Kidney capillary endothelial cell (primary cell): ENCODE measurements at regions not wholly inside any gene's neighbourhood (a gene's known extent, or its start where the extent isn't known, plus 50 kb on each side); places are given as distances from the start of the nearest gene placed in this dataset.

Source experiments
- DNase-seq: peaks from one replicate; pipeline ENCODE4 v3.0.0-alpha.2; 2018; ENCODE audit warnings: low spot score

DNA sequence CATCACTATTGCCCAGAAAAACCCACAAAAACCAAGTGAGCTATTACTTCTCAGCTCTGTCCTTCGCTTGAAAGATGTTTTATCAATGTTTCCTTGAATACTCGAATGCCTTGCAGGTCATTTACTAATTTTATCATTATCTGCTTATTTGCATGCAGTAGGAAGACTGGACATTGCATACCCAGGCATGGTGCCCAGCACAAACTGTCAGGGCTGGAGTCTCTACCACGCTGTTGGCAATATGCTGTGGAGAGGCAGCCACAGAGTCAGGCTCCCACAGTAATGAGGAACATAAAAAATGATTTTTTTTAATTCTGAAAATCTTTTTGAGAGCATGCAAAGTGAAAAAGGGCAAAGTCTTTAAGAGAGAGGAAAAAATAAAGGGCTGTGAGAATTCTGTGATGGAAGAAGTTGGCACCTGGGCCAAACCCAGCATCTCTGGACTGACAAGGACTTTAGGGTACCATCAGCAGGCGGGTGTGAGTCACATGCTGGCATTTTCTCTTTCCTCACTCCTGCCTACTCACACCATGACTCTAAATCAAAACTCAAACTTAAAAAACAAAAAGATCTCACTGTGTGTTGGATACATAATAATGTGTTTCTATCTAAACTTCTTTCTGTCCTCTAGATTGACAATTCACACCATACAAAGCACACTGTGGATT is 709.8 kb upstream of the FANCL start:
- DNase-seq, result no peak

DNA sequence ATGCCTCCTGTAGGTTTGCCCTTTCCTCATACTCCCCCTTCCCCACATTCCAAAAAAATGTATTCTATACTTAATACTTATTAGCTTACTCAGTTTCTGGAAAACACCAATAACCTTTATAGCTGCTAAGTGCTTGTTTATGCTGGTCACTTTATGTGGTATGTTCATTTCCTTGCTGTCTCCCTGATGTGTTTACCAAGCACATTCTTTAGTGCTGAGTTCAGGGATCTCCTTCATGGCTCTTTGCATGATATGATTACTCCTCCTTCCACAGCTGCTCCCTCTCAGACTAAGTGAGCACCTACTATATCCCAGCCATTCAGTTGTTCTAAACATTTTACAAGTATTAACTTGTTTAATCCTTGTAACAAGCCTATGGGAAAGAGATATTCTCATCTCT is 698.3 kb upstream of the FANCL start:
- DNase-seq, result no peak

DNA sequence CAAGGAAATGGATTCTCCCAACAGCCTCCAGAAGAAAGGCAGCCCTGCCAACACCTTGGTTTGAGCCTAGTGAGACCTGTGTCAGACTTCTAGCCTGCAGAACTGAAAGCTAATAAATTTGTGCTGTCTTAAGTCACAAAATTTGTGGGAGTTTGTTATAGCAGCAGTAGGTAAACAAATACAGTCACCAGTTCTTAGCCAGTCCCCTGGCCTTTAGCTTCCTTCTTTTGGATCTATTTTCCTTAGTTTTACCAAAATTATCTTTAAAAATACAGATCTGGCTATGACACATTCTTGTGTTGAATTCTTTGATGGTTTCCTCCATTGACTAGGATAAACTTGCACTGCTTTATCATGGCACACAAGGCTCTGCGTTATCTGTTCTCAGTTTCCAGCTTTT is 697.9 kb upstream of the FANCL start:
- no peak for DNase-seq

DNA sequence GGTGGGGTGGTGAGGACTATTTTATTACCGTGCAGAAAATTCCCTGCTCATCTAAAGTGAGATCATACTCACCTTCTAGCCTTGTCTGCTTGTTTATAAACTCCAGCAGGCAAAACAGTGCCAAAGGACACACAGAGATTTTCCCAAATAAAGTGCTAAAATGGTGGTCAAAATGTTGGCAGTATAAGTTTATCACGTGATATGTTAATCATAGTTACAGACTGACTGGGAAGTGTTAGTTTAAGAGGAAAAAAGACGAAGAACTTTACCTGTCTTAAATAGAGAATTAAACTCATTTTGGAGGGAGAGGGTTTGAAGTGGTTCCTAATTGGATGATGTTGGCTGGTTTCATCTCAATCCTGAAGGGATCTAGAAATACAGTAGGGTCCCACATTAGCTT is 691.7 kb upstream of the FANCL start:
- no peak for DNase-seq

DNA sequence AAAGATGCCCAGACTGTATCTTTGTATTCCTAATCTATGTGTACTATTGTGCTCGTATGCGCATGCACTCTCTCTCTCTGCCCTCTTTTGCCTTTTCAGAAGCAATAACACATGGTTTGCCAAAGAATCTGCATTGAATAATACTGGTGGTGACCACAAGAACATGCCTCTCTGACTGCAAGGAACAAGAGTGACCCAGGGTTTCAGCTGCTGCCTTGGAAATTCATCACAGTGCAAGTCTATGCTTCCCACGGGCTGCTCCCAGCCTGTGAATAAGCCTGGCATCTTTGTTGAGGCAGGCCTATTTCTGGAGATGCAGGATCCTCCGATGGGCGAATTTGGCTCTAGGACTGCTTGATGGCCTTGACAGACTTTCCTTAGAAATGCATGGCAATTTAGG is 689.4 kb upstream of the FANCL start:
- no peak for DNase-seq

DNA sequence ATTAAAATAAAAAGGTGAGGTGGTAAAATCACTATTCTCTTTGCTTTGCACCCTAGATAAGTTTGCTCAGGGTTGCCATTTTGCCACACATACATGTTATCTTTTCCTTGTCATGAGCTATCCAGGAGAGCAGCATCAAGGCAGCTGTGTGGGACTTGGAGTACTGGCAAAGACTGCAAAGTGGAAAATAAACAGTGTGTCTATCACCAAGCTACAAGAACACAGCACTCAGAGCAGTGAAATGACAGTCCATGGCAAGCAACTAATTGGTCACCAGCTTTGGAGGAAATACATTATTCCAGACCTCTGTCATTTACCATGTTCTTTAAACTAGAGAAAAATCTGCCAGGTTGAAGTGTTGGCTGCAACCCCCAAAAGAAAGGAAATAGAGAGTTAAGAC is 687.8 kb upstream of the FANCL start:
- DNase-seq, result no peak

DNA sequence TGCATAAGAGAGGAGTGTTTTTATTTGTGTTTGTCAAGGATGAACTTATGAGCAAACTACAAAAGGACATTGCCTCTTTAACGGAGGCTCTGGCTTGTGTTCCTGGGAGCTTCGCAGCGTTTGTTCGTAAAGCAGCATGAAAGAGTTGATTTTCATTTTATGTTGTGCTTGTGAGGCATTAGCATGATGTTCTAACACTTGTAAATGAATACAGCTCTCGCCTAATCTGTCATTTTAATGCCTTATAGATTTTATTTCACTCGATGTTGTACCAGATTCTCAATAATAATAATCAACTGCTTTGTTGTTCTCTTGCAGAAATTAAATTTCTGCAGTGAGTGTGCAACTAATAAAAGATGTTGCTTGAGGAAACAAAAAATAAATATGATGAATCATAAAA is 687.3 kb upstream of the FANCL start:
- no peak for DNase-seq

DNA sequence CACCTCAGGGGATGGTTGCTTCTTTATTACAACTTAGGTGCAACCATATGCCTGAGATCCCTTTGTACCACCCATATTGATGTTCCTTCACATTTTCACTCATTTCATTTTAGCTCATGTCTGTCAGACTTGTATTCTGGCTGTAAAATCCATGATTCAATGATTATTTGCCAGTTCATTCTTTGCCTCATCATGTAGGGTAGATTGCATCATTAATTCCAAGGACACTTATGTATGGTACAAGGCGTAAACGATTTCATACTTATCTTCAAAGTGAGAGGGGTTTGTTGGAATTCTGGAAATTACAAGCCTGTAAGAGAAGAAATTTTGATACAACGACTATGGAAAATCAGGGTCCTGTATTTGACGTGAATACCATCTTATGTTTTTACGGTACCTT is 685.0 kb upstream of the FANCL start:
- DNase-seq, result no peak

DNA sequence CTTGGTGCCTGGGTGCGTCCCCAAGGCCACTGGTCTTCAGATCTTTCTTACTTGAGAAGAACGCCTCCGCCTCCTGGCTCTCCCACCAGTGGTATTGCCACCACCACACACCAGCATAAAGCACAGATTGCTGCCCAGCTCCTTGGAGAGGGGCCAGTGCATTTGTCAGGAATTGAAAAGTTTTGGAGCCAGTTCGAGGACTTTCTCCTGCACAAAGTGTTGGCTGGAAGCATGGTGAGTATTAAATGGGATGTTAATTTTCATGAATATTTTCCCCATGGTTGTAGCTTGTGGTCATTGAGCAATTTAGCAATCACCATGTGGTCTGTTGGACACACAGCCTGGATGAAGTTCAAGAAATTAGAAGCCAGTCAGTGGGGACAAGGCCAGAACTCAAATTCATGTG is 684.6 kb upstream of the FANCL start:
- DNase-seq, result no peak

DNA sequence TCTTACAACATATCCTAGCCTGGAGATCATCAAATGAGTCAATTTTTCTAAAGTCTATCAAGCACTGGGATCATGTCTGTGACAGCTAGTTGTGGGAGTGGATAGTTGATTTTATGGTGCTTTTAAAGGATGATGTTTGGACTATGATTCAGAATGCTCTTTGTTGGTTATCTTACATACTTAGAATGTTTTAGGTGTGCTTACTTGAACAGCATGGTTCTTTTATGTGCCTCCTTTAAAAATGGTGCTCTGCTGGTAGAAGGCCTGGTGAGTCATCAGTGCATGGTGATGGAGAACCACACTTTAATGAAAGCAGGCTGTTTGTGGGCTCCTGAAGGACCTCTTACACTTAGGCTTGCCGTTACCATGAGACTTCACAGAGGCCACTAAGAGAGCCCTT is 682.7 kb upstream of the FANCL start:
- DNase-seq, result no peak

DNA sequence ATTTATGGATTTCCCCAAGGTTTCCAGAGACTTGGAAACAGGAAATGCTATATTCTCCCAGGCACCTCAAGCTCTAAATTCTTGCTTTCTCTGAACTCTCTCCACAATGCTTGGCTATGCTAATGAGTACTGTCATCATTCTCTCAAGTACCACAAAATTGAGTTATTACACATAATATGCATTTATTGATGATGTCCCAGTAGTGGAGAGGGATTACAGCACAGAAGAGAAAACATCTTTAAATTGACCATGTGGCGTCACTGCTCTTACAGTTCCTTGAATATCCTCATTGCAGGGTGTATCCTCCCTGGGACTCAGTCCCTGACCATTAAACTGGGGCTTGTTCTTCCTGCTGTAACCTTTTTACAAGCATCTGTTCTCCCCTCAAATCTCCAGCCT is 681.1 kb upstream of the FANCL start:
- DNase-seq, result no peak

DNA sequence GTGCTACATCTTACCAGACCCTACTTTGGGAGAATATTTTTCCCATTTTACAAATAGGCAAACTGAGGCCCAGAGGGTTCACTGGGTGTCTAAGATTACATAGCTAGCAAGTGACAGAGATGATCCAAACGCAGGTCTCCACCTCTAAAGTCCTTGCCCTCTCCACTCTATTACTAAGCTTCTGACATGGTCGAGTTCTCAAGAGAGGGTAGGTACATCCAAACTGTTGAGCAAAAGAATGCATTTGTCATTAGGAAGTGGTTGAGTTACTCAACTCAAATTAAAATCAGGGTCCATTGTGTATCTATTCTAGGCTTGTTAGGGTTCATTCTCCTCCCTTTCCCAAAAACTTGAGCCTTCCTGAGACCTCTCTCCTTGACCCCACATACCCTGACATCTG is 680.6 kb upstream of the FANCL start:
- no peak for DNase-seq

DNA sequence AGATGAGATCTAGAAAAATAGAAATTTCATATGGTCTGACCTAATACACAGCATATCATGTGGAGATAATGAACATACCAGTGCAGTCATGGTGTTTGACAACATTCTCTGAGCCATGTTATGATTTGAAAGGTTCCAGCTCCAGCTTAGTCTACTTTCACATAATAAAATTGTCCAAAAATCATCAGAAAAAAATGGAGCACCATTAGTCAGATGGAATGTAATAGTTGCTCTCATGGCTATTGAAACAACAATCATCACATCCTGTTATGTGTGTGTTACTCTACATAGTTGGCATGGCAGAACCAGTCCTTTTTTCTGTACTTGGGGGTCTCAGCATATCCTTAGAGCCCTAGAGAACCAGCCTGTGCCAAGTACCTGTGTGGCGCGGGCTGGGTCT is 678.9 kb upstream of the FANCL start:
- no peak for DNase-seq

DNA sequence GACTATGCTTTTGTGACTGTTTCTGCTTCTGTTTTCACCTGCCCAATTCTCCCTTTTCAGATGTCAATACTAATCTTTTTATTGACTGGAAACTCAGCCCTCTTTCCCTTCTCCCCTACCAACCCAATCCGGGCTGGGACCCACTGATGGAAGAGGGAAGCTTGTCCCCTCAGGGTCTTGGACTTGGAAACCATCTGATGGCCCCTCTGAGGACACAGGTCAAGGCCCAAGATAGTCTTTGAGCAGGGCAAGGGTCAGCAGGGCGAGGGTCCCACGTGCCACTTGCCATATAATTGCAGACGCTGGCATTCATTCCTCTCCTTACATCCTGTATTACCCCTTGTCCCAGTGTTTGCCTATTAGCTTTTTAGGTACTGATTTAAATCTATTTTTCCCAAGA is 678.2 kb upstream of the FANCL start:
- no peak for DNase-seq

DNA sequence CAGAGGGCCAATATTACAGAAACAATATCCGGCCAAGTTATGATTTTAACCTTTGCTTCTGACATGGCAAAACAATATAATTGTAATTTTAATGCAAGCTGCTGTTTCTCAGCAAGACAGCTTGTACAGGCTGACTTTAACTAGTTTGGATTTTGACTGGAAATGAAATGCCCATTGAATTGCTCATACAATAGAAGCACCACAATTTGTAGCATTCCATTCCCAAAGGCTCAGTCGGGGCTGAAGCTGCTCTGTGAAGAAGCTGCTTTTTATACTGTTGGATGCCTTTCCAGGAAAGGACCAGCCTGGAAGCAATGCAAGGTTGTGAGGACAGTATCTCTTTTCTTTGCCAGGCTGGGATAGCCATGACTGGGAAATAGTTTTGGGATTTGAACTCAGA is 677.0 kb upstream of the FANCL start:
- DNase-seq, result no peak

DNA sequence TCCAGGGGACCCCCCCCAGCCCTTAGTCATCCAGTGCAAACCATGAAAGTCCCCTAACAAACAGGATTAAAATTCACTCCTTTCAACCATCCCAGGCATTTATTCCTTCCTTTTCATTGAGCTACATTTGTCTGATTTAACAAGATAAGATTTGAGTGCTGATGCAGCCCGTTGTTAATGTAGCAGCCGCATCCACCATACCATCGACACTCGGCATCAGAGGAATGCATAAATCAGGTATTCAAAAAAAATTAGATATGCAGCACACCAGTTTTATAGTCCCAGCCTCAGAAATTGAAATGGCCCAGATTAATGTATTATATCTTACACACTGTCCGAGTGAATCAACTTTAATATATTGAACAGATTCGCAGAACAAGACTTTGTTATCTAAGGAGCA is 676.5 kb upstream of the FANCL start:
- DNase-seq, result no peak

DNA sequence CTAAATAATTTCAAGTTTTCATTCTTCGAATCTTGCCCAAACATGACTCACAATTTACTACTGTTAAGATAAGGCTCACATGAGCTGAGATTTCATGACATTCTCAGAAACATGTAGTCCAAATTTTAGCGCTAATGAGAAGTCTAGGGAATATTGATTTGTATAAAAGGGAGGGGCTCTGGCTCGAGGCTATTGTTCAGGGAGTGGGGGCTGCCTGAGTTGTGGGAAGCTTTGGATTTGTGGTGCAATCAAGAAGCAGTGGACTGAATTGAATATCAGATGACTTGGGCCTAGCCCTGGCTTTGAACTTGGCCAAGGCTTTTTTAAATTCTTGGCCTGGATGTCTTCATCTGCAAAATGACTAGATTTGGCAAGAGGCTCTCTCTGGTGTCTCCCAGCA is 674.9 kb upstream of the FANCL start:
- DNase-seq, result no peak

DNA sequence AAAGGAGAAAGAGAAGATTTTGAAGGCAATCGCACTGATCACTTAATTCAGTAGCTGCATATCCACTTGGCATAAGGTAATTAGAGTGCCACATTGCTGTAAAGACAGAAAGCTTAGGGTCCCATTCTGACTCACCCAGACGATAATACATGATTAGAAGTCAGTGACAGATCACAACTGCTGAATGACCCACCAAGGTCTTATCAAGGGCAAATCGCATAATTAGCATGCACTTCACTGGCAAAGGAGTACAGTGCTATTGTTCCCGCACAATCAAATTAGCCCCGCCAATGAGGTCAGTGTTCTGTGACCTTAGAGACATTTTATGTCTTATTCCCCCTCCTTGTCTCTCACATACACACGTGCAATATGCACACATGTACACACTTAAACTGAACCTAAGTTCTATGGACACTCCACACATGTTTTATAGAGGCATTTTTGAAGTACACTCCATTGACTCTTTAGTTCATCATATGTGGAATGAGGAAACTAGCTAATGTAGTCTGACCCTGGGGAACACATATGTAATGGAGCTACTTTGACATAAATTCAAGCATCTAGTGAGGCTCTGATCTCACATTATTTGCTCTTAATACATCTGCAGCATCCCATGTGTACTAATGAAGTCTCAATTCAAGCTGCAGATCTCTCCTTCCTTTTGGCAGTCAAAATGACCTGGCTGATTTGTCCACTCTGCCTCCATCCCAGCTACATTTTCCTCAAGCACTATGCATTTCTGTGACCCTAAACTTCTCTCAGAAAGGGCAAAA is 673.8 kb upstream of the FANCL start:
- no peak for DNase-seq

DNA sequence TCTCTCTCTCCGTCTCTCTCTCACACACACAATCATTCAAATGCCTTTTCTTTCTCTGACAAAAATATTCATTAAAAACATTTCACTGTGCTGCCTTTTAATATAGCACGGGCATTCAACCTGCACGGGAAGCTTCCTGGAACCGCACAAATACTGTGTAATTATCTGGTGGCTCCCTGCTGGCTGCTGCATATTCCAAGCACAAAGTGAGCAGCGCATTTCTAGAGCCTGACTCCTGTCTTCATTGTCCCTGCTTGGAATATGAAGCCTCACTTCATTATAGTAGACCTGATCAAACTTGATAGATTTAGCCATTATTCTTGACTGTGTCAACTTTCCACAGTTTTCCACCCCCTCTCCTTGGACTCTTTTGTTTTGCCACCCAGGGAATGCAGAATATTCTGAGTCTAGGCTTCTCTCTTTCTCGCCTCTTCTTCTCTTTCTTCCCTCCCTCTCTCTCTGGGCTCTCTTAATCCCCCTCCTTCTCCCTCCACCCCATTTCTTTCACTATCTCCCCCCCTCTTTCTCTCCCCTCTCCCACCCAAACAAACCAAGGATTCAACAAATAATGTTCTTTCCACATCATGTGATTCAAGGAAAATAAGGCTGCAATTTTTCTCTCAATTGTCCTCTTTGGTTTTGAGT is 672.1 kb upstream of the FANCL start:
- no peak for DNase-seq

DNA sequence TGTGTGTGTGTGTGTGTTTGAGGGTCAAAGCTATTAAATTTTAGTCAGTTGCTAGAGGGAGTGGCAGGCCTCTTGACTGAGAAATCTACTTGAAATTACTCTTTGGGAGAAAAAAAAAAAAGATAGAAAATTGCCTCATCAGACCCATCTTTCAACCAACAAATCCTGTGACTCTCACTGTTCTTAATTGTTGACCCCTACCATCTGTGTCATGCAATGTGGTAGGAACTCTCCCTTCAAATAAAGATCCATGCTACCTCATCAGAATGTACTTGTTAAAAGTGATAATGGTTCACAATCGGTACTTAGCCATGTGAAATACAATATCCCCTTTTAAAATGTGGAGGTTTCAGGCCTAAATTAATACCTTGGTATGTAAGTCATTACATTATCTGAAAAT is 670.8 kb upstream of the FANCL start:
- no peak for DNase-seq

DNA sequence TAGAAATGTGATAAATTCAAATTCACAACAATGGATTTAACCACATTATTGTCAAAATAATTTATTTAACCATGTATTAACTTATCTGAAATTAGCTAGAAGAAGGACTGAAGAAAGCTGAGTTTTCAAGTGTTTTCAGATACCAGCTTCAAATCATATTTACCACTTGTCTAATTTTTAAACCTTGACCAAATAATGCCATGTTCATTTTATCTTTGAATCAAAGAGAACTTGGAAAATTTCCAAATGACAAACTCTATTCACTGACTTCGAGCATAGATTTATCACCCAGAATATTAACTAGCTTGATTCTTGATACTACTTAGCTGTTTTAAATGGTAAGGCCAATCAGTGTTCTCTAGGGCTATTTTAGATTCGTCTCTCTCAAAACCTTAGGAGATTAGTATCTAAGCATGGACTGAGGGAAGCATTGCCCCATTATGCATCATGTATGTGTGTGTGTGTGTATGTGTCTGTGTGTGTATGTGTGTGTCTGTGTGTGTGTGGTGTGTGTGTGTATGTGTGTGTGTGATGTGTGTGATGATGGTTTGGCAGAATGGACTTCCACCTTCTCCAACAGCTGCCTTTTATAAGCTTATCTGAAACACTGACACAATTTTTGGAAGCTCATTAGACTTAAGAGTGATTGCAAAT is 667.5 kb upstream of the FANCL start:
- DNase-seq, result no peak

DNA sequence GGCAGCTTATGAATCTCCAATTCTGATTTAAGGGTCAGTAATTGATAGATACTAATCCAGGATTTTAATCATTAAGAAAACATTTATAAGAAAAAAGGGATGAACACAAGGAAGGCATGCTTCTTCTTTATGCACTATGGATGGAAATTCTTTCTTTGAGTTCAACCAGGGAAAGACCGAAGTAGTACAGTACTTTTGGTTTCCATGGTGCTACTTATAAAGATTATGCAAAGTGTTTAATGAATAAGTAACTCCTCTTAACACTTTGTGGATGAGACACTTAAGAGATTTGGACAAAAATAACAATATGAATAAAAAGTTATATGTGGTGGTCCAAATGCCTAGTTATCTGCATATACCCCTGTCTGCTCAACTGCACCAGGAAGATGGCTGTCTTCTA is 666.5 kb upstream of the FANCL start:
- DNase-seq, result no peak

DNA sequence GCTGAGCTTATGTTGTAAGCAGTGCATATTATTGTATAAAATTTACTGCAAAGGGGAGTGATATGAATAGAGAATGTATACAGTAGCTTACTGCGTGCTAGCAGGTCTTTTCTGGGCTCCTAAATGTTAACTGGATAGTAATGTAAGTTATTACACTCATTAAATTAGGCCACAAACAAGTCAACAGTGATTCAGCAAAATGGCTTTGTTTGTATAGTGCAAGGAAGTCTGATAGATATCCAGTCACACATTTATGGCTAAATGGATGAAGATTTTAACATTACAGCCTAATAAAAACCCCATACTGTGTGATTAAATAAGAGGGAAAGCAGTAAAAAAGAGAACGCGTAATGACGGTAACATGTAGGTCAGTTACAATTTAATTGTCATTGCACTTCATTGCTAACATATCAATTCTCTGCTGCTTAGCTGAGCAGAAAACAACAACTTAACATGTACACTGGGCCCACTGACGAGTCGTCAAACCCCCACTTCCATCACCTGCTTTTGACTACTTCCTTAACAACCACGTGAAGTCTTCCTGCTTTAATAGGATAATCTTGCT is 665.0 kb upstream of the FANCL start:
- no peak for DNase-seq
